OCI-LY1 (cell line): ENCODE measurements at regions not wholly inside any gene's neighbourhood (a gene's known extent, or its start where the extent isn't known, plus 50 kb on each side); places are given as distances from the start of the nearest gene placed in this dataset.

ENCODE experiments used
- CTCF ChIP-seq: fragments of 200-600 bp; sonication (generic), shearing (Covaris generic); IDR thresholded peaks from 2 replicates; pipeline ENCODE4 v1.5.1; 2017; ENCODE audit warnings: mild to moderate bottlenecking, antibody characterized with exemption, low read length, moderate library complexity, mixed read lengths
- EZH2 ChIP-seq: fragments of 200-600 bp; sonication (generic), shearing (Covaris generic); IDR thresholded peaks from 2 replicates; pipeline ENCODE4 v1.8.0; 2017; ENCODE audit warnings: borderline replicate concordance, mixed run types, mild to moderate bottlenecking, antibody characterized with exemption, low read length, moderate library complexity, mixed read lengths

DNA sequence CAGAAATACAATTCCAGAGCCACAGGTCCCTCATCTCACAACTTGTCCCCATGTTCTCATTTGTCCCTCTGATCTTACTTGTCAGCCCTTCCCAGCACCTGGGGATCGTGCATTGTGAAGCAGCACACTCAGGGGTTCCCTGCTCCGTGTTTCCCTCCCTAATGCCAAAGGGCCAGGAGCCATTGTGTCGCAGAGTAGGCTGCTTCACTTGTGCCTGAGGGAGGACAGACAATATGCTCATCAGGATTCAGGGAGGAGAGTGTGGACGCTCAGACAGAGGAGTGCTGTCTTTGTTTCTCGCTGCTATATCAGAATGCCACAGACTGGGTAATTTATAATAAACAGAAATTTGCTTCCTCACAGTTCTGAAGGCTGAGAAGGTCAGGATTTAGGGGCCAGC, 315.3 kb downstream of the TRIML1 start:
- no peak for TF ChIP-seq CTCF
- no peak for TF ChIP-seq EZH2
